ENCODE measurements at regions not wholly inside any gene's neighbourhood (a gene's known extent, or its start where the extent isn't known, plus 50 kb on each side); places are given as distances from the start of the nearest gene placed in this dataset.

DNA sequence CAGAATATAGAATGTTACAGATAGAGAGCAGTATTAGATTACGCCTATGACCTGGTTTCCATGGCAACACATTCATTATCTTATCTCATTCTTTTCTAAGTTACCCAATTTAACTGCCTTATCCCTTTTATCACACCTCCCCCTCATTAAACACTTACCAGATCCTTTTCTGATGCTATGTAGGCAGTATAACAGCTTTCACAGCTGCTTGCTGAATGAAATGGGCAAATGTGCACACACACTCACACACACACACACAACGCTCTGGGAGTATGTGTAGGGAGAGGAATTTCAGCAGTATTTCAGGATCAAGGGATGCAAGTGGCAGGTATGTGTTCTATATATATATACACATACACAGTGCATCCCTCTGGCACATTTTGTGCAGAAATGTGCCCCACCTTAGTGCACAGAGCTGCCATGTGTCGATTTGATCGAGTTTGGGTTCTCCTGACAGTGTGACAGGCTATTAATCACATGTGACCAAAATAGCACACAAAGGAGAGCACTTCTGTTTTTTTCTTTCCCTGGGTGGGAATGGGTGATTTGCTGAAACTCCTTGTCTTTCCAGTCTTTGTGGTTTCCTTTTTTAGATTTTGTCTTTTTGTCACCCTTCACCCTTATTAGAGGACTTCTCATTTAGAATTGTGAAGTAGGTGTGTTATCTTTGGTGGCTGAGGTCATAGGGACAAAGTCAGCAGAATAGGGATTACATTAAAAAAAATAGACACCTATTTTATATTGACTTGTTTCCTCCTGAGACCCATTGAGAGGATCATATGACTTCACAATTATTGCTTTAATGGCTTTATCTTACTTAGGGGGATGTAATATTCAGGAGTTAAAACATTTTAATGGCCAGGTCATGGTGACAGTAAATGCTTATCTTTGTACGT, 553.7 kb downstream of the PDCD6IP start:
- Histone ChIP-seq H3K4me3 (ENCODE audit: low read depth, low read length) (no peak overlapping the region), H3K36me3 (ENCODE audit: control insufficient read depth, insufficient read depth, low read length) (no peaks in the 10 kb centered on the region), H3K27me3 (ENCODE audit: control insufficient read depth, insufficient read depth, low read length) (no peaks in the 10 kb centered on the region)
- no peak for DNase-seq (ENCODE audit: low read depth)
- TF ChIP-seq, protein P1, sequence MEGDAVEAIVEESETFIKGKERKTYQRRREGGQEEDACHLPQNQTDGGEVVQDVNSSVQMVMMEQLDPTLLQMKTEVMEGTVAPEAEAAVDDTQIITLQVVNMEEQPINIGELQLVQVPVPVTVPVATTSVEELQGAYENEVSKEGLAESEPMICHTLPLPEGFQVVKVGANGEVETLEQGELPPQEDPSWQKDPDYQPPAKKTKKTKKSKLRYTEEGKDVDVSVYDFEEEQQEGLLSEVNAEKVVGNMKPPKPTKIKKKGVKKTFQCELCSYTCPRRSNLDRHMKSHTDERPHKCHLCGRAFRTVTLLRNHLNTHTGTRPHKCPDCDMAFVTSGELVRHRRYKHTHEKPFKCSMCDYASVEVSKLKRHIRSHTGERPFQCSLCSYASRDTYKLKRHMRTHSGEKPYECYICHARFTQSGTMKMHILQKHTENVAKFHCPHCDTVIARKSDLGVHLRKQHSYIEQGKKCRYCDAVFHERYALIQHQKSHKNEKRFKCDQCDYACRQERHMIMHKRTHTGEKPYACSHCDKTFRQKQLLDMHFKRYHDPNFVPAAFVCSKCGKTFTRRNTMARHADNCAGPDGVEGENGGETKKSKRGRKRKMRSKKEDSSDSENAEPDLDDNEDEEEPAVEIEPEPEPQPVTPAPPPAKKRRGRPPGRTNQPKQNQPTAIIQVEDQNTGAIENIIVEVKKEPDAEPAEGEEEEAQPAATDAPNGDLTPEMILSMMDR (IDR thresholded peaks at IDR 0.05; ENCODE audit: insufficient read depth, low read length, poor library complexity, severe bottlenecking) = no peak

DNA sequence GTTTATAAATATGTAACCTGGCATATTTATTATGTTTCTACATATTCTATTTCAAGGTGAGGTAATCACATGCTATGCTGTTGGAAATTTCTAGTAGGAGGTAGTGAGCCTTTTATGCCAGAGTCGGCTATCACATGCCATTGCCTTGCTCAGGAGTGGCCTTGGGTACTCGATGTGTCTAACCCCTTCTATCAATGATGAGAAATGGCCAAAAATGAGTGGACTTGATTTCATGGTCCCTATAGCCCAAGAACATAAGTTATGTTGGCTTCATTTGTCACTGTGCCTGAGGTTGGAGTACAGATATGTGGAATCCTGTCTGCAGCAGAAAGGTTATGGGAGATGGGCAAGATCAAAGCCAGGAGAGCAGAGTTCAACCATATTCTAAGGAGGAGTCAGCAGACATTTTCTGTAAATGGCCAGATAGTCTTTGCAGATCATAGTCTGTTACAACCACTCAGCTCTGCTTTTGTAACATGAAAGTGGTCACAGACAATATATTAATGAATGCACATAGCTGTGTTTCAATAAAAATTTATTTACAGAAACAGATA, 554.4 kb downstream of the PDCD6IP start:
- Histone ChIP-seq H3K4me3 (ENCODE audit: low read depth, low read length) (no peak overlapping the region), H3K27me3 (ENCODE audit: control insufficient read depth, insufficient read depth, low read length) (no peaks in the 10 kb centered on the region), H3K36me3 (ENCODE audit: control insufficient read depth, insufficient read depth, low read length) (no peaks in the 10 kb centered on the region)
- no peak for DNase-seq (ENCODE audit: low read depth)
- TF ChIP-seq, protein P1 (IDR thresholded peaks at IDR 0.05; ENCODE audit: insufficient read depth, low read length, poor library complexity, severe bottlenecking) = no peak

DNA sequence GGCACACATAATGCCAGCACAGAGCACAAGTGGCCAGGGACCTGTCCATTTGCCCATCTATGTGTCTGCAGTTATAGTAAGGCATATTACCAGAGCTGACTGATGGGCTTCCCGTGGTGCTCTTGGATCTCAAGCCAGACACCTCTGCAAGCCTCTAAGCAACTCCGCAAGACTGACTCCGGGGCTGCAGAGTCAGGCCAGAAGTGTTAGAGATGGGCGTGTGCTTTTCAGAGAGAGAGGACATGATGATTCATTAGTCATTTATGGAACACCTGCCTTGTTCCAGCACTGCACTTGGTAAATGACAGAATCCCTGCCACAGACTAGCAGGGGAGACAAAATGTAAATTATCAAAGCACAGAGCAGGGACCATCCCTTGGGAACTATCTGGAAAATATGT, 559.0 kb downstream of the PDCD6IP start:
- TF ChIP-seq, protein P1 (IDR thresholded peaks at IDR 0.05; ENCODE audit: insufficient read depth, low read length, poor library complexity, severe bottlenecking) = no peak
- no peaks in the 10 kb centered on the region for H3K27me3 ChIP-seq (ENCODE audit: control insufficient read depth, insufficient read depth, low read length)
- no peak overlapping the region for H3K4me3 ChIP-seq (ENCODE audit: low read depth, low read length)
- H3K36me3 ChIP-seq (ENCODE audit: control insufficient read depth, insufficient read depth, low read length) = no peaks in the 10 kb centered on the region
- DNase-seq (ENCODE audit: low read depth) = no peak

DNA sequence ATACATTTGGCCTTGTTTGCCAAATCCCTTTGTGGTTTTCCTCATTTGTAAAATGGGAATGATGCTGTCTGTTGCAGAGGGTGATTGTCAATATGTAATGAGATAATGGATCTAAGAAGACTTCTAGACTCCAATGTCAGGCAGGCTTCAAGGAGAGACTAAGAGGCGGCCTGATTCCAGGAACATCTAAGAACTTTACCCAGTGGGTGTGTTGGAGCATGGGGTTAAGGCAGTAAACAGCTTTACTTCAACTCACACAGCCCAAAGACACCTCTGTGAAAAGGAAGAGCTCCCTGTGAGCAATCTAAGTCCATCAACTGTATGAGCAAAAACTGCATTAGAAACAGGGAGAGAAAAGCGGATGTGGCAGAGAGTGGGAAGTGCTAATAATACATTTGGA, 560.6 kb downstream of the PDCD6IP start:
- no peaks in the 10 kb centered on the region for H3K36me3 ChIP-seq (ENCODE audit: control insufficient read depth, insufficient read depth, low read length)
- no peaks in the 10 kb centered on the region for H3K27me3 ChIP-seq (ENCODE audit: control insufficient read depth, insufficient read depth, low read length)
- TF ChIP-seq, protein P1 (IDR thresholded peaks at IDR 0.05; ENCODE audit: insufficient read depth, low read length, poor library complexity, severe bottlenecking) = no peak
- H3K4me3 ChIP-seq (ENCODE audit: low read depth, low read length) = no peak overlapping the region
- DNase-seq (ENCODE audit: low read depth) = no peak

DNA sequence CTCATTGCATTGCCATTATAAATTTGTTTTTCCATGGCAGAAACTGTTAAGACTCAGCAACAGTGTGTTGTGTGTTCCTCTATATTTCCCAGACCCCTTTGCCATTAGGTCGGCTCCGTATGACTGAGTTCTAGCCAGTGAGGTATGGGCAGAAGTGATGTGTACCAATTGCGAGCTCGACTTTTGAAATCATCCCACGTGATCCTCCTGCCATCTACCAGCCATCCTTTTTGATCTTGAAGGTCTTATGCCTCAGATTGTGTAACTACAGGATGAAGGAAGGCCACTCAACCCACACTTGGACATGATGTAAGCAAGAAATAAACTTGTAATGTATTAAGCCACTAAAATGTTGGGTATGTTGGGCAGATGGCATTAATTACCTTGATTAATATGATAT, 562.3 kb downstream of the PDCD6IP start:
- no peak overlapping the region for H3K4me3 ChIP-seq (ENCODE audit: low read depth, low read length)
- no peaks in the 10 kb centered on the region for H3K27me3 ChIP-seq (ENCODE audit: control insufficient read depth, insufficient read depth, low read length)
- no peak for DNase-seq (ENCODE audit: low read depth)
- H3K36me3 ChIP-seq (ENCODE audit: control insufficient read depth, insufficient read depth, low read length) = no peaks in the 10 kb centered on the region
- TF ChIP-seq, protein P1 (IDR thresholded peaks at IDR 0.05; ENCODE audit: insufficient read depth, low read length, poor library complexity, severe bottlenecking) = no peak
